HG03097 (cell line): ENCODE measurements at regions not wholly inside any gene's neighbourhood (a gene's known extent, or its start where the extent isn't known, plus 50 kb on each side); places are given as distances from the start of the nearest gene placed in this dataset.

Source experiments
- ATAC-seq: cut with Tn5 transposase; IDR thresholded peaks from one replicate; pipeline ENCODE4 v1.9.1; 2021; ENCODE audit not compliant: unreplicated experiment, low FRiP score

DNA sequence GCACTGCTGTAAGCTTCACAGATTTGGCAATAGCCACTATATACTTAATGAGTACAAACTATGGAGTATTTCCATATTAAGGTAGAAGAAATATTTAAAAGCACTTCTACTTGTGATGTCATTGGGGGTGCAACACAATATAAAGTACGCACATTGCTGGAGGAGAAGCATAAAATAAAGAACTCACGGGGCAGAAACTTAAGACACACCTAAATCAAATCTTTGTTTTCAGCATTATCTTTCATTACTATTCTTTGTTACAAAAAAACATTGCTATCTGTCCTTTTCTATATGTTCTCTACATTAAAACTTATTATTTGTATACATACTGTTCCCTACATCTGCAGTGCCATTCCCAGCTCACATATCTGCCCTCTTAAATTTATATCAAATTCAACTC, 93.3 kb upstream of the VPREB1 start:
- no peak for ATAC-seq

DNA sequence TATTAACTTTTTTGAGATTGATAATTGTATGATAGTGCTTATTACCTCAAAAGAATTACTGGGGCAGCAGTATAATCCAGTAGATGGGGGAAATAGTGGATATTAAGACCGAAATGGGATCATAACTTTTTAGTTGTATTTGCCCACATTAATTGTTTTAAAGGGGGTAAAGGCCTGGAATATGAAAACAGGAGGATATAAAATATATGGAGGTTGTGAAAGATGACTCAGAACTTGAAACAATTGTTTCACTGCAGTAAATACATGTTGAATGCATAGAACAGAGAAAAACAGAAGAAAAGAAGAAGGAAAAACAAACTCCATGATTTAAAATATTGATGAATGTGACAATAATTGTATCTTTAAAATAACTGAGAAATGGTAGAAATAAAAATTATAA, 94.1 kb upstream of the VPREB1 start:
- no peak for ATAC-seq

DNA sequence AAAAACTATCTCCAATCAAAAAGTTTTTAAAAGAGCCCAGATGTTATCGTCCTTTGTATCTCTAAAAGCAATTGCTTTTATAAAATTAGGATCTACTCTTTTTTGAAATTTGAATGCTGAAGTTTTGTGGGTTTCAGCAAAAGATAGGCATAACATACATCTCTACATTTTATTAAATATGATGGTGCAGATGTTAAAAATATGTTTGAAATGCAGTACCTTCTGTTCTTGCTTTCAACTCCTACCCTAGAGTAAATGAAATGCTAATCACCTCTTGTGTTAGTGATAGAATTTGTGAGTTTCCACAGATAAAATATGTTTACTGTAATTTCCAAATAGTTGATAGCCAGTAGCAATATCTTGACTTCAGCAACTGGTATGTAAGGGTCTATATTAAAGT, 95.7 kb upstream of the VPREB1 start:
- ATAC-seq, result no peak

DNA sequence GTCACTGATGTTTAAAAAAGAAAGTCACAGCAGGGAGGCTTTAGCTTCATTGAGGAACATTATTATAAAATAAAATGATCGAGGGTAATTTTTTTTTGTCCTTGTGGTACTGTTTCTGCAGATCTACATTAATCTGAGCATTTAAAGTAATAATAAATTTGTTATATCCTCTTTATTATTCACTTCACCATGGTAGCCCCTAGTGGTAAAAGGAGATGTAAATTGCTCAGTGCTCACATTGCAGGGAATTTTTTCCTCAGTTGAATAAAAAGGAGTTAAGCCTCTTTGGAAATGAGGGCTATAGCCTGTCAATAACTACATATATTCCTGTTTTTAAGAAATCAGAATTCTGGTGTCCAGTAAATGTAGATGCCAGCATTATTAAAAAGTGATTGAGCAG, 99.7 kb upstream of the VPREB1 start:
- ATAC-seq, result no peak

DNA sequence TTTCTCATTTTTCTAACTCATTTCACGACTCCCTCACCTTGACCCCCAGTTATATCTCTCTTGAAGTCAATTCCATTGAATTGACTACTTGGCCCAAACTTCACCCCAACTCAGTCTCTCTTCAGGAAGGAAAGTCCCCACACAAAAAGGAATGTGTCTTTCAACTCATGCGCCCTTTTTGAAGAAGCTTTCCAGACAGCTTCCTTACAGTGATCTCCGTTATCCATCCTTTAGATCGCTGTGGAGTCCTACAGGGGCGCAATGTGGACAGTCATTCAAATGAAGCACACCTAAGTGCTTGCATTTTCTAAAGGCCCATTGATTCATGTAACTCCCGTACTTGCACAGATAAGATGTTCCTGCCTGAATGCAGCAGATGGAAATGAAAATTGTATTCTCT, 101.1 kb upstream of the VPREB1 start:
- no peak for ATAC-seq

DNA sequence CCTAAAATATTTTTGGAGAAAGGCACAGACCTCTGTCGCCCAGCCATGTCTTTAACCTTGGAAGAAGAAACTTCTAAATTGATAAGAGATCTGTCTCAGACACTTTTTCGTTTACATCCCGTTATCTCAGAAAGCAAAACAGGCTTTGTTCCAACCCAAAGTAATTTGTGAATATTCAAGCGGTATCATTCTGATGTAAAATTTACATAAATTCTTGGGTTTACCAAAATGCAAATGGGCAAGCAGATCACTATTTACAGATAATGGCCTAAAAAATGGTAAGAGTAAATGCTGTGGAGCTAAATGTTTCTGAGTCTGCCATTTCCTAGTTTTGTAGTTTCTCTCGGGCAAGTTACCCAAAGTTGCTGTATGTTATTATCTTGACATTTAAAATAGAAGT, 101.9 kb upstream of the VPREB1 start:
- ATAC-seq, result no peak

DNA sequence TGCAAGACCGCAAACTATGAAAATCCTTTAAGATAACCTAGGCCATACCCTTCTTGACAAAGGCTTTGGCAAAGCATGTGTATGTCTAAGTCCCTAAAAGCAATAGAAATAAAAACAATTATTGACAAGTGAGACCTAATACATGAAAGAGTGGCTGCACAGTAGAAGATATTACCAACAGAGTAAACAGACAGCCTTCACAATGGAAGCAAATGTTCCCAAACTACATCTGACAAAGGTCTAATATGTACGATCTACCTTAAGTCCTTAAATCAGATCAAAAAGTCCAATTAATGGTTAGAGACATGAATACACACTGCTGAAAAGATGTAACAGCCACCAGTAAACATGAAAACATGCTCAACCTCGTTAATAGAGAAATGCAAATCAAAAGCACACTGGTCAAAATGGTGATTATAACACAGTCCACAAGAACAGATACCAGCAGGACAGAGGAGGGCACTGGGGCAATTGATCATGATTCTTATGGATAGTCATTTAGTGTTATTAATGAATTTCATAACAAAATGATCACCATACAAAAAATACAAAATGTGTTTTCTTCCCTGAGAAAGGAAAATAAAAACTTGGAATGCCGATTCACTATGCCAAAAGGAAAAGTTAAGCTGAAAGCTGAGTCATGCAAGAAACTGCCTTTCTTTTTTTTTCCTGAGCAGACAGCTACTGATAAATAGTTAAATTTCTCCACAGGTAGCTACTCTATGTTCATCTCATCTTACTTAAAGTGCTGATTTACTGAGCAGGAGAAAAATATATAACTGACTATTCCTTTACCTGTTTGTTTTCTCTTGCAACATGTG, 102.6 kb upstream of the VPREB1 start:
- ATAC-seq, result no peak

DNA sequence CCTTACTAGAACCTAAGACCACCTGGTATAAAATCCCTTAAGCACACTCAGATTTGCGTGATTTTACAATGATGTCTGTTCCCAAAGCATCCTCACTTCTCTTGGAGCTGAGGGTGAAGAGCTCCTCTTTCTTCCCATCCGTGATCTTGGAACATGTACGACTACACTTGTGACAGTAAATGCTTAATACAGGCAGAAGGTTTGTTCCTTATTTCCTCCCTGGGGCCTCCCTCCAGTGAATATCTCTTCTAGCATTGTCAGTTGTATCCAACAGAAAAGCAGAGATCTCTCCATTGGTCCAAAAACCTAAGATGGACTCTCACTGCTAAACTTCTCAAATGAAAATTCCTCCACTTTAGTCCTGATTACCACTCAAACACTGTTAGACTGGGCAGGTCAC, 103.6 kb upstream of the VPREB1 start:
- ATAC-seq, result no peak

DNA sequence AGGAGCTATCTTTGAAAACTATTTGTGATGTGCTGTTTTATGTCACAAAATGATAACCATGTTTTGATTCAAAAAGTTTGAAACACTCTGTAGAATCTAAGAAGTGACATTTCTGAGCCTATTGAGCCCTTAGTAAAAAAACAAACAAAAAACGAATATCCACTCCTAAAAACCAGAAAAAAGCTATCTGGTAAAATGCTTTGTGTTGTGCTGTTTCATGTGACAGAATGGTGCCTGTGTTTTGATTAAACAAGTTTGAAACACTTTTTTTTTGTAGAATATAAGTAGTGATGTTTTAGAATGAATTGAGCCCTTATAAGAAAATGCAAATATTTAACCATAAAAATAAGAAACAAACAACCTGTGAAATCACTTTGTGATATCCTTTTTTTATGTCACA, 105.2 kb upstream of the VPREB1 start:
- no peak for ATAC-seq

DNA sequence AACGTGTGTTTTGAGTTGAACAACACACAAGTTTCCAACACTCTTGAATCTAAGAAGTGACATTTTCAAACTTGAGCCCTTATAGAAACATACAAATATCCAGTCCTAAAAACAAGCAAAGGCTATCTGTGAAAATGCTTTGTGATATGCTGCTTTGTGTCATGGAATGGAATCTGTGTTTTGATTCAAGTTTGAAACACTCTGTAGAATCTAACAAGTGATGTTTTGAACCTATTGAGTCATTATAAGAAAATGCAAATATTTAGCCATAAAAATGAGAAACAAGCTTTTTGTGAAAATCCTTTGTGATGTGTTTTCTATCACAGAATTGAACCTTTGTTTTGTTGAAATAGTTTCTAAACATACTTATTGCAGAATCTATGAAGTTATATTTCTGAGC, 105.7 kb upstream of the VPREB1 start:
- no peak for ATAC-seq

DNA sequence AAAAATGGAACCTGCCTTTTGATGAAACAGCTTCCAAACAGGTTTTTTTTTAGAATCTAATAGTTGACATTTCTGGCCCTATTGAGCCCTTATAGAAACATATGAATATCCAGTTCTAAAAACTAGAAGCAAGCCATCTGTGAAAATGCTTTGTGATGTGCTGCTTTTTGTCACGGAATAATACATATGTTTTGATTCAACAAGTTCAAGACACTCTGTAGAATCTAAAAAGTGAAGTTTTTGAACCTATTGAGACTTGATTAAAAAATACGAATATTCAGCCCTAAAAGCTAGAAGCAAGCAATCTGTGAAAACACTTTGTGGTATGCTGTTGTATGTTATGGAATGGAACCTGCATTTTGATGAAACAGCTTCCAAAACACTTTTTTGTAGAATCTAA, 106.7 kb upstream of the VPREB1 start:
- ATAC-seq, result no peak

DNA sequence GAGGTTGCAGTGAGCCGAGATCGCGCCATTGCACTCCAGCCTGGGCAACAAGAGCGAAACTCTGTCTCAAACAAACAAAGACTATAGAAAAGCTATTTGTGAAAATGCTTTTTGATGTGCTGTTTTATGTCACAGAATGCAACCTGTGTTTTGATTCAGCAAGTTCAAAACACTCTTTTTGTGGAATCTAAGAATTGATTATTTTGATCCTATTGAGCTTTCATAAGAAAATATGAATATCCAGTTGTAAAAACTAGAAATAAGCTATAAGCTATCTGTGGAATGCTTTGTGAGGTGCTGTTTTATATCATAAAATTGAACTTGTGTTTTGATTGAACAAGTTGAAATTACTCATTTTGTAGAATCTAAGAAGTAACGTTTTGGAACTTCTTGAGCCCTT, 110.7 kb upstream of the VPREB1 start:
- no peak for ATAC-seq

DNA sequence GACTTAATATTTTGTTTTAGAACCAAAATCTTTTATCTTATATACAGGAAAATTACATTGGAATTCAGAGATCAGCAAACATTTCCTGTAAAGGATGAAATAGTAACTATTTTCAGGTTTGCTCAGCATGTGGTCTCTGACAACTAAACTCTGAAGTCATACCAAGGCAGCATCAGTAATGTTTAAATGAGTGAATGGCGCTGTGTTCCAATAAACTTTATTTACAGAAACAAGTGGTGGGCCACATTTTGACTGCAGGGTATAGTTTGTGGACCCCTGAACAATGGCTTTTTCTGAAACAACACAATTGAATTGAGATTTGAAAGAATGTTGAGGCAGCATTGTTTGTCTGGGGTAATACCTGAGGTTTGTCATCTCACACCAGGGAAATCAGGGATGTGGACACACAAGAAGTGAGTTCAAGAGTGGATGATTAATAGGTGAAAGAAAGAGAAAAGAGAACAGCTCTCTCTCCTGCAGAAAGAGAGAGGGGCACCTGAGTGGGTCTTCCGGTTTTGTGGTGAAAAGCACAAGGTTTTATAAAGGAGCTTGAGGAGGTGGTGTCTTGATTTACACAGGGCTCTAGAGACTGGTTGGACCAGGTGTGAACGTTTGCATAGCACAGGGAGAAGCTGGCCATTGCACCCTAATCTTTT, 113.5 kb upstream of the VPREB1 start:
- ATAC-seq, result no peak

DNA sequence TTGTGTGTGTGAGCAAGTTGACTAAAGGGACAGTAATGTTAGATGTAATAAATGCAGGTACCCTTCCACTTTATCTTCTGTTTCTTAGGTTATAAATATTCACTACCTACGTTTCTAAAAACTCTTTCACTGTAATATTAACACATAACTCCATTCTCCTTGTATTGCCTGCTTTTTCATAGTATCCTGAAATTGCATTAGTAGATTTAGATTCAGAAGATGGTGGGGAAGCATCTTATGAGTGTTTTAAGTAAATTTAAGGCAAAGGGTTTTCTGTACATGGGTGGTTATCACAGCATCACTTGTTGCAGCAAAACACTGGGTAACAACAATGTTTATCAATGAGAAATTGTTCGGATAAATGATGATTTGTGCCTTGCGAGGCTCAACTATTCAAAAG, 115.2 kb upstream of the VPREB1 start:
- no peak for ATAC-seq

DNA sequence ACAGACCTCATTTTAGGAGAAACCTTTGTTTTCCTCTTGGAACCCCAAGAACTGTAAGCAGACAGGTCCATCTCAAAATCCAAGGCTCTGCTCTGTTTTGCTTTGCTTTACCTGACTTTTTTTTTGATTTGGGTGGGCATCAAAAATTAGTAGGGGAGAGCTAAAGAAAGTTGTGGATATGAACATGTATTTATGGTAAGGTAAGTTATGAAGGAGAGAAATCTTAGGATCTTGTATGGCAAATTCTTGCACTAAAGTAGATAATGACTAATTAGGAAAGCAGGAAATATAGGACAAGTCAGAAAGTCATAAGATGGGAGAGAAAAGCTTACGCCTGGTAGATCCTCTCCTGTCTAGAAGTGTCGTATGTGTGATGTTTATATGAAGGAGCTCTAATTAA, 116.1 kb upstream of the VPREB1 start:
- ATAC-seq, result no peak

DNA sequence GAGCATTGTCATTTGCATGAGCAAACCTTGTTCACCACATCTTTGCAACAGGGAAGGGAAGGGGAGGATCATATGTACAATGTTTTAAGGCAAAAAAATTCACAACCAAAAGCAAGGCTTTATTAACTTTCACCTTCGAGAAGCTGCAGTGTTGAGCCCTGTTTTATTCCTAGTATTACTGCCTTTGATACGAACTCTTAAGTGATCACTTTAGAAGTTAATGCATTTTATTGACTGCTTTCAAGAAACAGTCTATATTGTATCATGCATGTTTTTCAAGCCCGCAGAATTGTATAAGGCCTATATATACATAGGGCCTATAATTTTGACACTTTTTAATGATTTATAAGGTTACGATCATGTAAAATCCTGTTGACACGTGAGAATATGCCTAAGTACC, 117.5 kb upstream of the VPREB1 start:
- ATAC-seq, result no peak

DNA sequence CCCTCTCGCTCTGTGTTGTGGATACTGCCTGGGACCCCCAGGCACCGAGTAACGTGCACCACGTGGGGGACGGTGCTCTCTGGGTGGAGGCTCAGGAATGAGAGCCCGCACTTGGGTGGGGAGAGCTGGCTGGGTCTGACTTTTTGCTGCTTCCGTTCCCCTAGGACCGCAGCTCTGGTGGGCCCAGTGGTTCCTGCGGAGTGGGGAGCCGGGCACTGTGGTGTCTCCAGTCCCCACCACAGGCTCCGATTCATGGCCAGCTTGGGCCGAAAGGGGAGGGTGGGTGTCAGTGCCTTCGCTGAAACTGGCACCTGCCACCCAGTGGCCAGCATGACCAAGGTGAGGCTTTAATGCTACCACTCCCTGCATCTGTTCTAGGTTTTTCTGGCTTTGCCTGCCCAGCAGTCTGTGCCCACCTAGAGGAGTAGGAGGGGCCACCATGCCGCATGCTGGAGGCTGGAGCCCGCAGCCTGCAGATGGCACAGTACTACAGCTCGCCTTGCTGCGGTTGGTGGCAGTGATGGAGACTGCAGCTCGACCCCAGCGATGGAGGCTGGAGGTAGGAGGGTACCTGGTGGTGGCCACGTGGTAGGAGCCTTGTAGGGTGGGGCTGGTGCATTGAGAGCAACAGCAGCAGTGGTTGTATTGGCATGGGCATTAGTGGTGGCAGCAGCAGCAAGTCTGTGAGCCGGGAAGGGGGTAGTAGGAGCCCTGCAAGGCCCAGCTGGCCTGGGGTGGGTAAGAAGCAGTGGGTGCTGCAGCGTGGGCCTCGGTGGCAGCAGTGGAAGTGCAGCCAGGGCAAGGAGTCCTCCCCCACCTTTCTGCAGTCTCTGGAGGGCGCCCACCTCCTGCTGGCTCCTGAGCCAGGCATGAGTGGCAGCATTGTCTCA, 118.8 kb upstream of the VPREB1 start:
- no peak for ATAC-seq

DNA sequence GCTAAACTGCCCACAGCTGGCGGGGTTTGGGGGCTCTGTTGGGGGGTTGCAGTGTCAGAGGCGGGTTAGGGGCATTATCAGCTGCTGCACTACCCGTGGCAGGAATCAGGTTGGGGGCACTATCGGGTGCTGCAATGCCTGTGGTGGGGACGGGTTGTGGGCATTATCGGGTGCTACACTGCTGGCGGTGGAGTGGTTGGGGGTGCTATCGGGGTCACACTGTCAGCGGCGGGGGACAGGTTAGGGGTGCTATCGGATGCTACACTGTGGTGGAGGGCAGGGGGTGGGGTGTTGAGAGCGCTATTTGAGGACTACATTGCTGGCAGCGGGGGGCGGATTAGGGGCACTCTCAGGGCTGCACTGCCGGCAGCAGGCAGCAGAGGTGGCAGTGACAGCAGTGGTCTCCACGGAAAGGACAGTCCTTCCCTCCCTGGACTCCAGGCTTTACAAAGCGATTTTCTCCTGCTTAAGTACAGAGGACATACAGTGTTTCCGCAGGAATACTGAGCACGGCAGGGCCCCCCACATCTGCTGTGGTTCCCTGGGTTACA, 119.5 kb upstream of the VPREB1 start:
- no peak for ATAC-seq

DNA sequence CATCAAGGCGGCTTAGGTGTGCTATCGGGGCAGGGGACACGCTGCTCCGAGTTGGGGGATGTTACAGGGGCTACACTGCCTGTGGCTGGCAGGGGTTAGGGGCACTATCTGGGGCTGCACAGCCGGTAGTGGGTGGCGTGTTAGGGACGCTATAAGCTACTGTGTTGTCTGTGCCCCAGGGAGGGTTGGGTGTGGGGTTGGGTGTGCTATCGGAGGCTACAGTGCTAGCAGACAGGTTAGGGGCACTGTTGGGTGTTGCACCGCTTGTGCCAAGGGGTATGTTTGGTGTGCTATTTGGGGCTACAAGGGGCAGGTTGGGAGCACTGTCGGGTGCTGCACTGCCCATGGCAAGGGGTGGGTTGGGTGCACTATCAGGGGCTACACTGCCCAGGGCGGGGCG, 120.2 kb upstream of the VPREB1 start:
- no peak for ATAC-seq

DNA sequence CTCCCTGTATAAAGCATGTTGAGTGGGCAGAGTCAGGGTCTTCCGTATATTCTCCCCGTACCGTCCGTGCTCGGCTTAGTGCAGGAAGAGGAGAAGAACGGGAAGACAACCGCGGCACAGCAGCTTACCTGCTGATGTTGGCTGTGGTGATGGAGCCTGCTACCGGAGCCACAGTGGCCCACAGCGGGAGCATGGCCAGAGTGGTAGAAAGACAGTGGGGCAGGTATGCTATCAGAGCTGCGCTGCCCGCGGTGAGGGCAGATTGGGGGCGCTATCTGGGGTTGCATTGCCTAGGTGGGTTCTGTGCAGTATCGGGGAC, 120.7 kb upstream of the VPREB1 start:
- no peak for ATAC-seq
